NB4 (cell line): ENCODE measurements at regions not wholly inside any gene's neighbourhood (a gene's known extent, or its start where the extent isn't known, plus 50 kb on each side); places are given as distances from the start of the nearest gene placed in this dataset.

ENCODE experiments used
- MAX ChIP-seq: IDR thresholded peaks from 2 replicates; pipeline ENCODE4 v1.6.1; 2011; ENCODE audit warnings: low read depth, low read length
- POLR2A ChIP-seq: IDR thresholded peaks from 2 replicates; pipeline ENCODE4 v1.6.1; 2011; ENCODE audit warnings: mild to moderate bottlenecking; ENCODE audit not compliant: insufficient read length; ENCODE audit errors: extremely low read depth
- TF ChIP-seq, protein P1 (sequence below): IDR thresholded peaks from one replicate; pipeline ENCODE4 v1.5.1; 2012; ENCODE audit warnings: low read depth, low read length

DNA sequence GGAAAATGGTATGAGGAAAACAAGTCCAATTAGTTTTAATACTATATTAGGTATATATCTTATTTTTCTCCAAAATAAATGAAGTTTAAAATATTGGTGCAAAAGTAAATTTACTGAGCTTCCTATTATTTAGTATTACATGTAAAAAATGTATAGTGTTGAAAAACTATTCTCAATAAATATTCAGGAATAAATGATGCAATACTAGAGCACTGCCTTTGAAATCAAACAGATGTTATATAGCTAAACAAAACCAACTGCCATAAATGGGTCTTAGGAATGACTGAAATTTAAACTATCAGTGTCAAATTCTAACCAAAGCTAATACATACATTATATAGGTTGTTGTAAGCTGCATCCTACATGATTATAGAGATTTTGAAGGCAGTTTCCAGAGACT, 1434.0 kb upstream of the LRRTM3 start:
- TF ChIP-seq POLR2A (no peak), MAX (no peak)
- TF ChIP-seq, protein P1, sequence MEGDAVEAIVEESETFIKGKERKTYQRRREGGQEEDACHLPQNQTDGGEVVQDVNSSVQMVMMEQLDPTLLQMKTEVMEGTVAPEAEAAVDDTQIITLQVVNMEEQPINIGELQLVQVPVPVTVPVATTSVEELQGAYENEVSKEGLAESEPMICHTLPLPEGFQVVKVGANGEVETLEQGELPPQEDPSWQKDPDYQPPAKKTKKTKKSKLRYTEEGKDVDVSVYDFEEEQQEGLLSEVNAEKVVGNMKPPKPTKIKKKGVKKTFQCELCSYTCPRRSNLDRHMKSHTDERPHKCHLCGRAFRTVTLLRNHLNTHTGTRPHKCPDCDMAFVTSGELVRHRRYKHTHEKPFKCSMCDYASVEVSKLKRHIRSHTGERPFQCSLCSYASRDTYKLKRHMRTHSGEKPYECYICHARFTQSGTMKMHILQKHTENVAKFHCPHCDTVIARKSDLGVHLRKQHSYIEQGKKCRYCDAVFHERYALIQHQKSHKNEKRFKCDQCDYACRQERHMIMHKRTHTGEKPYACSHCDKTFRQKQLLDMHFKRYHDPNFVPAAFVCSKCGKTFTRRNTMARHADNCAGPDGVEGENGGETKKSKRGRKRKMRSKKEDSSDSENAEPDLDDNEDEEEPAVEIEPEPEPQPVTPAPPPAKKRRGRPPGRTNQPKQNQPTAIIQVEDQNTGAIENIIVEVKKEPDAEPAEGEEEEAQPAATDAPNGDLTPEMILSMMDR, result no peak
